GM06990 (cell line): ENCODE measurements at regions not wholly inside any gene's neighbourhood (a gene's known extent, or its start where the extent isn't known, plus 50 kb on each side); places are given as distances from the start of the nearest gene placed in this dataset.
A peak's percentile ranks its signal among the peaks of the same experiment; 100 is the strongest.

Source experiments
- DNase-seq: peaks from one replicate; pipeline ENCODE4 v3.0.0-alpha.2; 2011; ENCODE audit not compliant: insufficient read length; ENCODE audit errors: extremely low read depth
- H3K27me3 ChIP-seq: replicated peaks from 2 replicates; pipeline ENCODE4 v1.6.0; 2011; ENCODE audit warnings: low read length; ENCODE audit not compliant: control insufficient read depth, insufficient read depth
- H3K36me3 ChIP-seq: 2 replicates; pipeline ENCODE4 v1.5.1; 2011; ENCODE audit warnings: low read length; ENCODE audit not compliant: control insufficient read depth, insufficient read depth
- H3K4me3 ChIP-seq: replicated peaks from 2 replicates; pipeline ENCODE4 v1.5.1; 2011; ENCODE audit warnings: low read depth, mild to moderate bottlenecking, control low read depth, low read length
- CTCF ChIP-seq: IDR thresholded peaks from 2 replicates; pipeline ENCODE4 v1.5.1; 2011; ENCODE audit warnings: low read length, control low read depth, mild to moderate bottlenecking, inconsistent platforms; ENCODE audit not compliant: insufficient read depth, poor library complexity, severe bottlenecking

- H3K27me3 ChIP-seq = no peaks in the 10 kb centered on the region; the same call in 1 of the 2 replicates
- H3K36me3 ChIP-seq = no peaks in the 10 kb centered on the region
- H3K4me3 ChIP-seq = no peak overlapping the region
- no peak for TF ChIP-seq CTCF
- DNase-seq = no peak
These were observed 60.8 kb upstream of the CELF2 start for GRCh38 chr10:10956681-10957542.

- no peaks in the 10 kb centered on the region; the same call in 1 of the 2 replicates for H3K27me3 ChIP-seq
- H3K4me3 ChIP-seq = no peak overlapping the region
- DNase-seq = no peak
These were observed 59.6 kb upstream of the CELF2 start for GRCh38 chr10:10958041-10958440.

GRCh38 chr10:10959666-10960065 is 58.0 kb upstream of the CELF2 start:
- no peak for TF ChIP-seq CTCF
- H3K27me3 ChIP-seq = no peaks in the 10 kb centered on the region; the same call in 1 of the 2 replicates
- no peaks in the 10 kb centered on the region for H3K36me3 ChIP-seq
- H3K4me3 ChIP-seq = no peak overlapping the region
- DNase-seq = peak; percentile 9

More at GRCh38 chr10:10958041-10958440, 59.6 kb upstream of the CELF2 start:
- no peaks in the 10 kb centered on the region for H3K36me3 ChIP-seq
- TF ChIP-seq CTCF = no peak

- no peak for TF ChIP-seq CTCF
- no peak for DNase-seq
- Histone ChIP-seq H3K27me3 (no peaks in the 10 kb centered on the region; the same call in 1 of the 2 replicates), H3K36me3 (no peaks in the 10 kb centered on the region), H3K4me3 (no peak overlapping the region)
These were observed 57.1 kb upstream of the CELF2 start for GRCh38 chr10:10960534-10960933.

GRCh38 chr10:10961072-10961471 is 56.6 kb upstream of the CELF2 start:
- TF ChIP-seq CTCF = no peak
- Histone ChIP-seq H3K36me3 (no peaks in the 10 kb centered on the region), H3K4me3 (no peak overlapping the region), H3K27me3 (no peaks in the 10 kb centered on the region; the same call in 1 of the 2 replicates)
- DNase-seq = no peak
